Mesendoderm (in vitro differentiated cells): ENCODE measurements at regions not wholly inside any gene's neighbourhood (a gene's known extent, or its start where the extent isn't known, plus 50 kb on each side); places are given as distances from the start of the nearest gene placed in this dataset.

Experiments
- DNase-seq: peaks from one replicate; pipeline ENCODE4 v3.0.0; 2013
- H2AK5ac ChIP-seq: 2 replicates; pipeline ENCODE4 v1.6.1; 2013; ENCODE audit warnings: low read length, inconsistent platforms
- H2BK120ac ChIP-seq: 2 replicates; pipeline ENCODE4 v1.6.1; 2013; ENCODE audit warnings: low read depth, mild to moderate bottlenecking, low read length, moderate library complexity, mixed read lengths
- H2BK15ac ChIP-seq: replicated peaks from 2 replicates; pipeline ENCODE4 v1.6.1; 2013; ENCODE audit warnings: low read depth, mild to moderate bottlenecking, moderate library complexity
- H2BK5ac ChIP-seq: 2 replicates; pipeline ENCODE4 v1.6.1; 2013; ENCODE audit warnings: low read length, inconsistent platforms
- H3K18ac ChIP-seq: 2 replicates; pipeline ENCODE4 v1.6.1; 2013; ENCODE audit warnings: mild to moderate bottlenecking, low read length, mixed read lengths
- H3K23ac ChIP-seq: one replicate; pipeline ENCODE4 v1.6.1; 2013; ENCODE audit warnings: low read length
- H3K27ac ChIP-seq: 2 replicates; pipeline ENCODE4 v1.5.1; 2013; ENCODE audit warnings: low read depth, mild to moderate bottlenecking, inconsistent platforms, low read length, moderate library complexity
- H3K27me3 ChIP-seq: 2 replicates; pipeline ENCODE4 v1.6.1; 2013; ENCODE audit warnings: low read length, control low read depth, mild to moderate bottlenecking, inconsistent platforms; ENCODE audit not compliant: insufficient read depth, poor library complexity
- H3K36me3 ChIP-seq: 2 replicates; pipeline ENCODE4 v1.6.1; 2013; ENCODE audit warnings: low read length, inconsistent platforms; ENCODE audit not compliant: control insufficient read depth, insufficient read depth
- H3K4ac ChIP-seq: one replicate; pipeline ENCODE4 v1.6.1; 2013; ENCODE audit warnings: low read depth, mild to moderate bottlenecking, low read length, moderate library complexity
- H3K4me1 ChIP-seq: 2 replicates; pipeline ENCODE4 v1.6.1; 2013; ENCODE audit warnings: low read depth, low read length, inconsistent platforms; ENCODE audit not compliant: control insufficient read depth
- H3K4me2 ChIP-seq: 2 replicates; pipeline ENCODE4 v1.6.1; 2013; ENCODE audit warnings: low read length
- H3K4me3 ChIP-seq: 2 replicates; pipeline ENCODE4 v1.5.1; 2013; ENCODE audit warnings: mild to moderate bottlenecking, low read length
- H3K56ac ChIP-seq: one replicate; pipeline ENCODE4 v1.6.1; 2013; ENCODE audit warnings: low read length
- H3K79me1 ChIP-seq: 2 replicates; pipeline ENCODE4 v1.6.1; 2013; ENCODE audit warnings: low read length, inconsistent platforms
- H3K79me2 ChIP-seq: 2 replicates; pipeline ENCODE4 v1.6.1; 2013; ENCODE audit warnings: mild to moderate bottlenecking, low read length; ENCODE audit not compliant: control insufficient read depth, insufficient read depth
- H3K9ac ChIP-seq: 2 replicates; pipeline ENCODE4 v1.6.1; 2013; ENCODE audit warnings: low read length, inconsistent platforms
- H4K5ac ChIP-seq: one replicate; pipeline ENCODE4 v1.6.1; 2013; ENCODE audit warnings: low read length
- H4K8ac ChIP-seq: one replicate; pipeline ENCODE4 v1.6.1; 2013; ENCODE audit warnings: low read depth, mild to moderate bottlenecking, control low read depth, low read length, moderate library complexity
- WGBS: extraction: QIAGEN DNeasy Blood & Tissue Kit; methylation state at CpG from one replicate; pipeline ENCODE4 v1.1.7; 2013; ENCODE audit warnings: low lambda C conversion rate, missing lambda C conversion rate; ENCODE audit not compliant: insufficient coverage; ENCODE audit errors: extremely low coverage; 5-methylcytosine and 5-hydroxymethylcytosine counted together

- no peak overlapping the region for H3K9ac ChIP-seq
- no peak overlapping the region for H4K8ac ChIP-seq
- H3K27ac ChIP-seq: no peak overlapping the region
- no peak overlapping the region for H3K23ac ChIP-seq
- no peaks in the 10 kb centered on the region for H3K4me1 ChIP-seq
- H2AK5ac ChIP-seq: no peak overlapping the region
- no peaks in the 10 kb centered on the region for H3K27me3 ChIP-seq
- no peaks in the 10 kb centered on the region for H3K36me3 ChIP-seq
- no peak overlapping the region for H3K4ac ChIP-seq
- H3K79me2 ChIP-seq: no peaks in the 10 kb centered on the region
- DNase-seq: no peak
- no peak overlapping the region for H4K5ac ChIP-seq
- no peak overlapping the region for H3K56ac ChIP-seq
- H2BK120ac ChIP-seq: no peak overlapping the region
- H3K4me3 ChIP-seq: no peak overlapping the region
- H3K4me2 ChIP-seq: no peak overlapping the region
- no peak overlapping the region for H2BK5ac ChIP-seq
- no peak overlapping the region for H2BK15ac ChIP-seq
- H3K79me1 ChIP-seq: no peaks in the 10 kb centered on the region
- no peak overlapping the region for H3K18ac ChIP-seq
Observed at GRCh38 chr10:56679578-56679977, 318.5 kb upstream of the ZWINT start.

- Histone ChIP-seq H3K18ac (no peak overlapping the region), H4K5ac (no peak overlapping the region), H3K4me1 (no peaks in the 10 kb centered on the region), H3K23ac (no peak overlapping the region), H3K56ac (no peak overlapping the region), H3K9ac (no peak overlapping the region), H3K79me2 (no peaks in the 10 kb centered on the region), H2BK5ac (no peak overlapping the region), H4K8ac (no peak overlapping the region), H2BK15ac (no peak overlapping the region), H3K79me1 (no peaks in the 10 kb centered on the region), H3K4me2 (no peak overlapping the region), H3K36me3 (no peaks in the 10 kb centered on the region), H3K27ac (no peak overlapping the region), H2BK120ac (no peak overlapping the region), H3K4ac (no peak overlapping the region), H3K4me3 (no peak overlapping the region), H2AK5ac (no peak overlapping the region), H3K27me3 (no peaks in the 10 kb centered on the region)
- DNase-seq: no peak
Observed at GRCh38 chr10:56662765-56663447, 301.8 kb upstream of the ZWINT start.

- Histone ChIP-seq H3K18ac (no peak overlapping the region), H3K23ac (no peak overlapping the region), H3K36me3 (no peaks in the 10 kb centered on the region), H3K27me3 (no peaks in the 10 kb centered on the region), H3K56ac (no peak overlapping the region), H3K4ac (no peak overlapping the region), H3K4me1 (no peaks in the 10 kb centered on the region), H3K4me2 (no peak overlapping the region), H3K4me3 (no peak overlapping the region), H2BK120ac (no peak overlapping the region), H2BK5ac (no peak overlapping the region), H3K79me1 (no peaks in the 10 kb centered on the region), H3K9ac (no peak overlapping the region), H2BK15ac (no peak overlapping the region), H4K5ac (no peak overlapping the region), H4K8ac (no peak overlapping the region), H3K27ac (no peak overlapping the region), H2AK5ac (no peak overlapping the region), H3K79me2 (no peaks in the 10 kb centered on the region)
- no CpG with 5 or more reads among the region's 1 CpG for WGBS
- DNase-seq: no peak
Observed at GRCh38 chr10:56653289-56653688, 292.2 kb upstream of the ZWINT start.

GRCh38 chr10:56646329-56647111 is 285.5 kb upstream of the ZWINT start:
- H2BK120ac ChIP-seq: no peak overlapping the region
- H3K27me3 ChIP-seq: no peaks in the 10 kb centered on the region
- no peak overlapping the region for H3K27ac ChIP-seq
- WGBS: no CpG with 5 or more reads among the region's 13 CpGs
- H4K8ac ChIP-seq: no peak overlapping the region
- no peak overlapping the region for H3K4me3 ChIP-seq
- H2AK5ac ChIP-seq: no peak overlapping the region
- no peaks in the 10 kb centered on the region for H3K4me1 ChIP-seq
- H3K36me3 ChIP-seq: no peaks in the 10 kb centered on the region
- no peak for DNase-seq
- H3K9ac ChIP-seq: no peak overlapping the region
- no peak overlapping the region for H2BK15ac ChIP-seq
- no peaks in the 10 kb centered on the region for H3K79me2 ChIP-seq
- H3K56ac ChIP-seq: no peak overlapping the region
- no peak overlapping the region for H3K18ac ChIP-seq
- no peaks in the 10 kb centered on the region for H3K79me1 ChIP-seq
- H2BK5ac ChIP-seq: no peak overlapping the region
- H3K23ac ChIP-seq: no peak overlapping the region
- no peak overlapping the region for H4K5ac ChIP-seq
- no peak overlapping the region for H3K4ac ChIP-seq
- no peak overlapping the region for H3K4me2 ChIP-seq

- H3K79me2 ChIP-seq: no peaks in the 10 kb centered on the region
- H3K9ac ChIP-seq: no peak overlapping the region
- no peak overlapping the region for H3K4me2 ChIP-seq
- no peak overlapping the region for H3K4ac ChIP-seq
- H3K27me3 ChIP-seq: no peaks in the 10 kb centered on the region
- no peak for DNase-seq
- no peak overlapping the region for H4K8ac ChIP-seq
- H3K79me1 ChIP-seq: no peaks in the 10 kb centered on the region
- no peak overlapping the region for H2AK5ac ChIP-seq
- H3K56ac ChIP-seq: no peak overlapping the region
- H4K5ac ChIP-seq: no peak overlapping the region
- no peak overlapping the region for H3K18ac ChIP-seq
- no peak overlapping the region for H2BK15ac ChIP-seq
- H3K4me1 ChIP-seq: no peaks in the 10 kb centered on the region
- no peak overlapping the region for H3K27ac ChIP-seq
- H2BK120ac ChIP-seq: no peak overlapping the region
- no peak overlapping the region for H2BK5ac ChIP-seq
- no peak overlapping the region for H3K23ac ChIP-seq
- no peaks in the 10 kb centered on the region for H3K36me3 ChIP-seq
- whole genome bisulfite sequencing: no CpG with 5 or more reads among the region's 1 CpG
- H3K4me3 ChIP-seq: no peak overlapping the region
Observed at GRCh38 chr10:56633876-56634452, 272.9 kb upstream of the ZWINT start.
